Forelimb muscle (tissue), 1 donor: ENCODE measurements at regions not wholly inside any gene's neighbourhood (a gene's known extent, or its start where the extent isn't known, plus 50 kb on each side); places are given as distances from the start of the nearest gene placed in this dataset.

Experiments
- DNase-seq: peaks from one replicate; pipeline ENCODE4 v3.0.0-alpha.2; 2013; ENCODE audit warnings: low read depth

DNA sequence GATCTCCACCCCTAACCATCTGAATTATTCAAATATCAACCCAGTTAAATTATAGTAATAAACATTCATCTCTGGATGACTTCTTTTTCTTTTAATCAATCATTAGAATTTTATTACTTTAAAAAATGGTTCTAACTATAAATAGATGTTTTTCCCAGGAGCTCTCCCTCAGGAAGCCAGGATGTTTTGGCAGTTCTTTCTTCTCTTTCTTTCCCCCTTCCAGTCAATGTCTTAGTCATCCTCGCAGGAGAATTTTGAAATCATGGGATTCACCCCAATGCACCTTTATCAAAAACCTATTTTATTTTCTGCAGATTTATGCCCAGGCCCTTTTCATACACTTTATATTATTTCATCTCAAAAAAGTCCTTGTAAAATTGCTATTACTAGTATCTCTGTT is 711.6 kb downstream of the CDH11 start:
- no peak for DNase-seq

DNA sequence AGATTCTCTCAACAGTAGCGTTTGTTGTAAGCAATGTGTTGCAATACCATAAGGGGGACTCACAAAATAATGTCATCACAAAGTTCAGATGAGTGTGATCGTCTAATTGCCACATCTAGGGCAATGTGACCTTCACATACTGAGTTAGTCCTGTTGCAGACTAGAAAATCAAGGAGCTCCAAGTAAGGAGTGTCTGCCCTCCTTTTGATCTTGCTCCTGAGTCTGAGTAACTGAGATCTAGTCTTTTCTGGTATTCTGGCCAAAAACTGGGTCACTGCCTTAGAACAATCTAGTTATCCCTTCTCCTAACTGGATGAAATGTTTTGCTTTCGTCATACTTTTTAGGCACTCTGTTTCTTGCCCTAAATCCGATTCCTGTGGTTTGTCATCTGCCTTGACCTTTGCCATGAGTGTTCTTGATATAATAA is 712.1 kb downstream of the CDH11 start:
- DNase-seq: no peak

DNA sequence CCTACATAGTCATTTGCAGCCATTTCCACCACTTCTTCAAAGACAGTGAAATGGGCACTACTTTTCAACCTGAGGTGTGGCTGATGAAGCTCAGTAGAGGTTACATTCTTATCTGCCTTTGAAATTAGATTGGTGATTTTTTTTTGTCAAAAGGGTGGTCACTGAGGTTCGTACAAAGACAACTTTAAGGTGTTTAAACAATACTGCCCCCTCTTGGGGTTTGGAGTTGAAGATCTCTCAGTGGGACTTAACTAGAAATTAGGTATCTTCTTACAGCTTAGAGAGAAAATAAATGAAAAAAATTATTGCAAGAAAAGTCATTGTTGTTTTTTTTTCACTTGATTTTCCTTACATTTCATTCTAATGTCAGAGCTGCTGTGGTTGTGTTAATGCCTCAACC is 713.2 kb downstream of the CDH11 start:
- DNase-seq: no peak

- no peak for DNase-seq
Measured at GRCh38 chr16:64406770-64407181, 715.1 kb downstream of the CDH11 start.

DNA sequence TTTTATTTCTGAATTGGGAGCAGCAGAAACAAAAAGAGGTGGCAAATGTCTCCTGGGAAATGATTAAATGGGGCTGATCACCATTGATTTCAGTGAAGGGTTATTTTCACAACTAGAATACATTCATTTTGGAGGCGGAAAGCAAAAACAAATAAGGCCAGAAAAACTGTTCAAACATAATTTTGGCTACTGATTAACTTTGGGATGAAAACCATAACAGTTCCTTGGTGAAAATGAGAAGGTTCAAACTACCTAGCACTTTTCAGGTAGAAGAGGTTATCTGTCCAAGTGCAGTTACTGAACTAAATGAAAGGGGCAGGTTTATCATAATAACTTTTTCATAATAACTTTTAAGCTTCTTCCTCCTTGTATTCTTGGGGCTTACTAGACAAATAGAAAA is 718.5 kb downstream of the CDH11 start:
- DNase-seq: no peak

DNA sequence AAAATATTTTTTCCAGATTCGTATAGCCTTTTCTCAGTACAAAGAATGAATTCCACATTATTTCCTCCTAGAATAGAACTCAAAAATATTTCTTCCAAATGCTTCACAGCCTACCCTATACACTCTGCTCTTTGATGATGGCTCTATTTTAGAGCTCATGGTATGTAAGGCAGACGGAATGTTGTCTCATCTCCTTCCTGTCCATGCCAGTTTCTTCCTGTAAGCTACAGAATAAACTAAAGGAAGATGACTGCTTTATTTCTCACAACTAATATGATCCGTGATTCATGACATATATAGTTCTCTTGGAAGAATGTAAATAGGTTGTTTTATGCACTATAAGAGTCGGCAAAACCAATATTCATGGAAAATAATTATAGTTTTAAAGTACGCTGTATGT is 723.1 kb downstream of the CDH11 start:
- no peak for DNase-seq

GRCh38 chr16:64397945-64398508 is 723.8 kb downstream of the CDH11 start:
- DNase-seq: no peak

GRCh38 chr16:64397042-64397441 is 724.8 kb downstream of the CDH11 start:
- DNase-seq: no peak

GRCh38 chr16:64394061-64394460 is 727.8 kb downstream of the CDH11 start:
- DNase-seq: no peak

- DNase-seq: no peak
Measured at GRCh38 chr16:64392456-64392855, 729.4 kb downstream of the CDH11 start.

DNA sequence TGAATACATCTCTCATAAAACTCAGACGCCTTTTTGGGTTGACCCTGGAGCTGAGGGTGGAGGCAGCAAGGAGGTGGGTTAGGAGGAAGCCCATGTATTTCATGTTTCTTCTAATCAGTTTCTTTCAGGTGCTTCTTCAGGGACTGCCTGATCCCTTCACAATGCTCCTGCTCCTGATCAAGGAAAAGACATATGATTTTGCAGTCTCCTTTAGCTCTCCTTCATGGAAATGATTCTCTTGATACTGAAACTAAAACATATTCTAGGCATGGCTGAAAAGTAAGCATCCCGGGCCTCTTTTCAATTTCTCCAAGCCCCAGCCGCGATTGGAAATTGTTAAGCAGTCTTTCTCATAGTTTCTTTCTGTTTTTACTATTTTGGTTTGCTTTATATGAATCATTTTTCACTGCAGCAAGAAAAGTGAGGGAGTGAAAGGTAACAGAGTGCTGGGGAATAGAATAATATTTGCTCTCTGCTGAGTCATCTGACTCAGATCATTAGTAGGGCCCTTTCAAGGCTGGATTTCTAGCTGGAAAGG is 730.7 kb downstream of the CDH11 start:
- DNase-seq: no peak

DNA sequence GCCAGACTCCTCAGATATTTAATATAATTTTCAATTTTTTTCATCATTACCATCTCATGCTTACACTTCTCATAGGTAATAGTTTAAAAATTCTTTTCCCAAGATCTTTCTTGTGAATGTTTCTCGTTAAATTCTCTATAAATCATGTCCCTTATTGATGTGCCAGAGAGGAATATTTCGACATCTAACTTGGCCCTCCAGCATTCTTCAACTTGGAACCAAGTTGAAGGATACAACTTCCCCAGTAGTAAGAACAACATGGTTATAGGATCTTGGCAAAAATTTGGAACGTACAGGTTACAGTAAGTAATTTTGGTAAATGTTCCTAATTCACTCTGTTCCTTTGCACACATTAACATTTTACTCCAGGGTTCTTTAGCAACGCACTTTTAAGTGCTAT is 731.8 kb downstream of the CDH11 start:
- DNase-seq: no peak

- no peak for DNase-seq
Measured at GRCh38 chr16:64384636-64385035, 737.2 kb downstream of the CDH11 start.

- no peak for DNase-seq
Measured at GRCh38 chr16:64381979-64382378, 739.9 kb downstream of the CDH11 start.

- no peak for DNase-seq
Measured at GRCh38 chr16:64380751-64381150, 741.1 kb downstream of the CDH11 start.

GRCh38 chr16:64375391-64375980 is 746.4 kb downstream of the CDH11 start:
- DNase-seq: no peak

DNA sequence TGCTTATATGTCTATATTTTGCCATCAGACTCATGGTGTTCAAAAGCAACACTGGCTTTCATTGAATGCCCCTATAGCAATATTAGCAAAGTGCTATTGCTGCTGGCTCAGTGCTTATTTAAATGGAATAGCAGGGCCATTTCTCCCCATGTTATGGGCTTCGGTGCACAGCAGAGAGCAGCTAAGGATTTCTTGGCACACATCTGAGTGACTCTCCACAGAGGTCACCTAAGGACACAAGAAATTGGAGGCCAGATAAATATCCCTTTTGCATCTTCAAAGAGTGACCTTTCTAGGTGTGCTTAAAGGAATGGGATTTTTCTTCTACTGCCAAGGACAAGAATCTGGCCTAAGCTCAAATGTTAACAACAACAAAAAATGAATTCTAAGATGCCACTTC is 751.8 kb downstream of the CDH11 start:
- DNase-seq: no peak

- no peak for DNase-seq
Measured at GRCh38 chr16:64365448-64365931, 756.4 kb downstream of the CDH11 start.

DNA sequence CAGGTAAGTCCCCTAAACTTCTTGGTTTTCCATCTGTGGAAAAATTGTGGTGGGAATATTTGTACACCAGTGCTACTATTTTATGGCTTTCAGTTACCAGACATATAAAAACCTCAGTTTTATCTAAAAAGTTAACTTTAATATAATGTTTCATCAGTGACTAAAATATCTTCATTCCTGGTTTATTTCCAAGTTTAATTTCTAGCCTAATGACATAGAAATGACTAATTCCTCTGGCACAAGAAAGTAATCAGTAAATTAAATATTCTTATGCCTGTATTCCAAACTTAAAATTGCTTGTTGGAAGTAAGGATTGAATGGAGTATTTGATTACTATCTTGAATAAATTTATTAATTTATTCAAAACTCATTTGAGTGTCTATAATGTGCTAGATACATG is 757.0 kb downstream of the CDH11 start:
- no peak for DNase-seq

GRCh38 chr16:64364416-64364815 is 757.4 kb downstream of the CDH11 start:
- DNase-seq: no peak

DNA sequence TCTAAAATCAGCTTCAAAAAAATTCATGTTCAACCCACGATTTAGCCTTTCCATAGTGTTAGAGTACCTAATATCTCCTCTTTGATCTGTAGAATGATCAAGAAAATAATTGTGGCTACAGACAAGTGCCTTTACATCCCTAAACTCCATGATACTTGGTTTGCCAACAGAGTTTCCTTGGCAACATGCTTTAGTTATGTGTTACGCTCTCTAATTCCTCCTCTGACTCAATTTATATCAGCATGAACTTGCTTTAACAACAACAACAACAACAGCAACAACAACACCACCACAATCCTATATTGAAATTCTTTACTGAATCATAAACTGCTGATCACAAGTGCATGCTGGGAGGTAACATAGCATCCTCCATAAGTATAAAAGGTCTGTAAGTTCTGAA is 757.8 kb downstream of the CDH11 start:
- DNase-seq: no peak

- no peak for DNase-seq
Measured at GRCh38 chr16:64363039-64363438, 758.8 kb downstream of the CDH11 start.

- DNase-seq: no peak
Measured at GRCh38 chr16:64362193-64362592, 759.7 kb downstream of the CDH11 start.

DNA sequence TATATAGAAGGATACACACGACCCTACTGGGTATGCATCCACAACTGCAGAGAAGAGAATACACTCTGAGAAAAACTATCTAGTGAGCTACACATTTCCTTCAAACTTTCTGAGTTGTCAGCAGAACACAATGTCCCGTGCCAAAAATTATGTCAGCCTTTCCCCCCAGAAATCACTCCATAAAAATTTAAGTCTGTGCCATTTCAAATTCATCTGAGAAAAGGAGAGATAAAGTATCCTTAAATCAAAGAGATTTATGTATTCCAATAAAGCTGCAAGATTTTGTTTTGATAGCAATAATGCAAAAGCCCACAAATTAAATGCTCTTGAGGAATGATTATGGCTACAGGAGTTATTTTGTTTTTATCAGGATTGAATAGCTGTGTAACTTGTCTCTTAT is 760.1 kb downstream of the CDH11 start:
- DNase-seq: no peak
